ENCODE measurements at regions not wholly inside any gene's neighbourhood (a gene's known extent, or its start where the extent isn't known, plus 50 kb on each side); places are given as distances from the start of the nearest gene placed in this dataset.
"Not testable (repeated sequence)": the region's sequence is repeated elsewhere in the genome, so short reads cannot be mapped to it uniquely, and the experiment has no call there.

DNA sequence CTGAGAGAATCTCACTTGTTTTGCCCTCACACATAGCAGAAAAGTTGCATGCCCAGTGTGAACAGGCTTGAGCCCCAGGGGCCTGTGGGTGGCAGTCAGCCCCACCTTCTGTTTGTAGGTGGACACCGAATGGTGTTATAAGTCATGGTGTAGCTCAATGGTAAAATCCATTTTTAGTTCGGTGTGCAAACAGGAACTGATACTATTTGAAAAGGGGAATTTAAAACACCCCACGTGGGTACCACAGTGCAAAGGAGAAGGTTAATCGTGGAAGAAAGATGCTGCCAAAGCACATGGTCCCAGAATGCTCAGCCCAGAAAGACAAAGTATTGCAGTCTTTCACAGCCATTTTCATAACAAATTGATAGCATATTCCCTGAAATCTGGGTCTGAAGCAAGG lies 71.8 kb upstream of the GZMB start:
- H3K4me3 Mint-ChIP-seq = no peak overlapping the region
- ATAC-seq = peak; percentile 58
- H3K27me3 Mint-ChIP-seq = peaks cover 18% of the 10 kb centered on the region

DNA sequence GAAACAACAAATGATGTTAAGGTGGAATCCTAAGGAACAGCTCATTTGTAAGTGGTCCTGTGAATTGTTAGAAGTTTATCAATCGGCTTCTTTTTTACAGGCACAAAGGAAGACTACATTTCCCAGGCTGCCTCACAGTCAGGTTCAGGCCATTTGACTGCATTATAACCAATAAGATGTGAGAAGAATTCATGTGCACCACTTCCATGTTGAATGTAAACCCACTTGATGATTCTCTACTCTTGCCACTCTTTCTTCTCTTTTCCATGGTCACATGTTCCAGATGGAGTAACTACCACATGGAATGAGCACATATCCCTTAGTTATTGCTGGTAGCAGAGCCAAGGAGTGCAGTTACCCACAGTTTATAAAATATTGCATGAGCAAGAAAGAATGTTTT lies 67.1 kb upstream of the GZMB start:
- Mint-ChIP-seq H3K27ac (no peak overlapping the region), H3K4me1 (peaks cover 9% of the 10 kb centered on the region), H3K36me3 (ENCODE audit: low read depth) (no peaks in the 10 kb centered on the region), H3K27me3 (peaks cover 7% of the 10 kb centered on the region), H3K4me3 (no peak overlapping the region)
- no peaks in the 10 kb centered on the region for H3K9me3 ChIP-seq (ENCODE audit: control insufficient read depth, low read length, poor library complexity, severe bottlenecking)
- ATAC-seq (no peak), DNase-seq (no peak)

More for the DNA sequence above, 71.8 kb upstream of the GZMB start:
- H3K9me3 ChIP-seq (ENCODE audit: control insufficient read depth, low read length, poor library complexity, severe bottlenecking) = no peaks in the 10 kb centered on the region
- Mint-ChIP-seq H3K4me1 (peaks cover 5% of the 10 kb centered on the region), H3K36me3 (ENCODE audit: low read depth) (peaks cover 2% of the 10 kb centered on the region), H3K27ac (no peak overlapping the region)
- DNase-seq = no peak

DNA sequence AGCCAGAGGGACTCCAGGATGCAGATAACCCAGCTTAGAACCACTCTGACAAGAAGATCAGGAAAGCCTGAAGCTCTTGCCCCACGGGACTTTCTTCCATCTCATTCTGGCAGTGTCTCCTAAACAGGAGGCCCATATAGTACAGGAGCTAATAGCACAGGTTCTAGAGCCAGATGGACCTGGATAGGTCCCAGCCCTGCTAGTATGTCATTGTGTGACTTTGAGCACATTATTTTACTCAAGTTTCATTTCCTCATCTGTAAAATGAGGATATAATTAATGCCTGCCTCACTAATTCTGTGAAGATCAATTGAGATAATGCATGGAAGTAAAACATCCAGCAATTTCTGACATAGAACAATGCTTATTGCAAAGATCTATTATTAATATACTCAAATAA lies 66.5 kb upstream of the GZMB start:
- Mint-ChIP-seq H3K4me3 (no peak overlapping the region), H3K27me3 (peaks cover 7% of the 10 kb centered on the region), H3K4me1 (peaks cover 9% of the 10 kb centered on the region), H3K27ac (no peak overlapping the region), H3K36me3 (ENCODE audit: low read depth) (no peaks in the 10 kb centered on the region)
- no peaks in the 10 kb centered on the region for H3K9me3 ChIP-seq (ENCODE audit: control insufficient read depth, low read length, poor library complexity, severe bottlenecking)
- DNase-seq (no peak), ATAC-seq (no peak)

DNA sequence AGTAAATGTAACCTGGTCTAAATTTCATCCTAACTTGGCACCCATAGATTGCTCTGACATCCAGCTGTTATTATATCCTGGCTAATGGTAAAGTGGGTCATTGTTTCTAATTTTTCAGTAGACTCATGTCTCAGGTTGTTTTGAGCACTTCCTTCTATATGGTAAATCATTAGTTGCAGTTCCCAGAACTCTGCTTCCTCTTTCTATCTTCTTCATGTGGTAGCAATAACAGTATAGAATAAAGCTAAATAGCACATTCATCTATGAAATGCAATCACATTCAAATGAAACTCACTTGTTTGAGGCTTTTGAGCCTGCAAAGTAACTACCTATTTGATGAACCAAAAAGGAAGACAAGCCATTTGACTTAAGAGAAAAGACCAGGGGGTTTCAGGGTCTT lies 65.1 kb upstream of the GZMB start:
- ATAC-seq (no peak), DNase-seq (no peak)
- H3K4me3 Mint-ChIP-seq = no peak overlapping the region
- peaks cover 6% of the 10 kb centered on the region for H3K4me1 Mint-ChIP-seq
- H3K36me3 Mint-ChIP-seq (ENCODE audit: low read depth) = no peaks in the 10 kb centered on the region
- no peak overlapping the region for H3K27ac Mint-ChIP-seq
- H3K27me3 Mint-ChIP-seq = no peaks in the 10 kb centered on the region
- H3K9me3 ChIP-seq (ENCODE audit: control insufficient read depth, low read length, poor library complexity, severe bottlenecking) = no peaks in the 10 kb centered on the region

DNA sequence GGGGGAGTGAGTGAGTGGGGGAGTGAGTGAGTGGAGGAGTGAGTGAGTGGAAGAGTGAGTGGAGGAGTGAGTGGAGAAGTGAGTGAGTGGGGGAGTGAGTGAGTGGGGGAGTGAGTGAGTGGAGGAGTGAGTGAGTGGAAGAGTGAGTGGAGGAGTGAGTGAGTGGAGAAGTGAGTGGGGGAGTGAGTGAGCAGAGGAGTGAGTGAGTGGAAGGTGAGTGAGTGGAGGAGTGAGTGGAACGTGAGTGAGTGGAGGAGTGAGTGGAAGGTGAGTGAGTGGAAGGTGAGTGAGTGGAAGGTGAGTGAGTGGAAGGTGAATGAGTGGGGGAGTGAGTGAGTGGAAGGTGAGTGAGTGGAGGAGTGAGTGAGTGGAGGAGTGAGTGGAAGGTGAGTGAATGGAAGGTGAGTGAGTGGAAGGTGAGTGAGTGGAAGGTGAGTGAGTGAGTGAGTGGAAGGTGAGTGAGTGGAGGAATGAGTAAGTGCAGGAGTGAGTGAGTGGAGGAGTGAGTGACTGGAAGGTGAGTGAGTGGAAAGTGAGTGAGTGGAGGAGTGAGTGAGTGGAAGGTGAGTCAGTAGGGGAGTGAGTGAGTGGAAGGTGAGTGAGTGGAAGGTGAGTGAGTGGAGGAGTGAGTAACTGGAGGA lies 62.4 kb upstream of the GZMB start:
- H3K4me3 Mint-ChIP-seq; ATAC-seq; DNase-seq; H3K36me3 Mint-ChIP-seq (ENCODE audit: low read depth); H3K27ac Mint-ChIP-seq; H3K27me3 Mint-ChIP-seq; H3K9me3 ChIP-seq (ENCODE audit: control insufficient read depth, low read length, poor library complexity, severe bottlenecking): not testable (repeated sequence)
- H3K4me1 Mint-ChIP-seq = peaks cover 17% of the 10 kb centered on the region

DNA sequence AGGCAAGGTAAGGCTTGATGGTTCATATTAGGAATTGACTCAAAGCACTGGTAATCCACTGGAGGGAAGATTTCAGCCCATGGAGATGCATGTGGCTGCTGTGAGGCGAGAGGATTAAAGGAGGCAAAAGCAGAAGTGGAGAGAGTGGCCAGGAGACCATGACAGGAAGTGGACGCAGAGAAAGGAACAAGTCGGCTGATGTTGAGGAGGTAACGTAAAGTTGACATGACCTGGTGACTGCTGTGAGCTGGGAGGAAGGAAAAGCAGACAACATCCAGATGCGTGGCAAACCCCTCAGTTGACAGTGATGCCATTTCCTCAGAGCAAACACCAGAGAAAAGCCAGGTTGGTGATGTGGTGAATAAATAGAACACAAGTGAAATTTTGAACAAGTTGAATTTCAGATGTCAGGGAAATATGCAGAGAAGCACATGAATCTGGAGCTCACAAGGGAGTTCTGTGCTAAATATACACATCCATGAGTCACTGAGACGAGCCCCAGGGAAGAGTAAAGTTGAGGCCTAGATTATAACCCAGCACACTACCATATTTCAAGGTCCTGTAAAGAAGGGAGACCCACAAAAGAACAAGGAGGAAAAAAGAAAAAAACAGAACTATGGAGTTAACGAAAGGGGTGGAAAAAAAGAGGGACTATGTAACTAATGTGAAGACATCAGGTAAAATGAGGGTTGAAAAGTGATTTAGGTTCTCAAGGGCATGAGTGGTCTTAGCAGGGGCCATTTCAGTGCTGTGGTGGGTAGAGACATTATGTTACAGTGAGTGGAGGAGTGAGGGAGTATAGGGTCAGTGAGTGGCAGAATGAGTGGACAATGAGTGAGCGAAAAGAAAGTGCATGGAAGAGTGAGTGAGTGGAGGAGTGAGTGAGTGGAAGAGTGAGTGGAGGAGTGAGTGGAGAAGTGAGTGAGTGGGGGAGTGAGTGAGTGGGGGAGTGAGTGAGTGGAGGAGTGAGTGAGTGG lies 61.6 kb upstream of the GZMB start:
- Mint-ChIP-seq H3K36me3 (ENCODE audit: low read depth) (no peaks in the 10 kb centered on the region), H3K27me3 (no peaks in the 10 kb centered on the region), H3K4me1 (peaks cover 20% of the 10 kb centered on the region), H3K4me3 (no peak overlapping the region), H3K27ac (no peak overlapping the region)
- H3K9me3 ChIP-seq (ENCODE audit: control insufficient read depth, low read length, poor library complexity, severe bottlenecking) = no peaks in the 10 kb centered on the region
- ATAC-seq (peak; percentile 40), DNase-seq (no peak)

DNA sequence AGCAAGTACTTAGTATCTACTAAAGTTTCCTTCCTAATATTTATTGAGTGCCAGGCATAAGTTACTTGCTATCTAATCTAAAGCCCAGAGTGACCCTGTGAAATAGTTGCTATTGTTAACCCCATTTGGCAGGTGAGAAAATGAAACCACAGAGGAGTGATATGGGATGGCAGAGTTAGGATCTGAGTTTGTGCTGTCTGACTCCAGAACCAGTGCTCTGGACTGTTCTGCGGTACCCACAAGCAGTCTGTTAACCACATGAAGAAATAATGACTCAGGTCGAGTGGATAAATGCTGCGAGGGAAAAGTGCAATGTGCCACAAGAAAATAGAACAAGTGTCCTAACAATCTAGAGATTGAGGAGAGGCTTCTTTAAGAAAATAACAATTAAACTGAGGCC lies 60.7 kb upstream of the GZMB start:
- ATAC-seq = no peak

DNA sequence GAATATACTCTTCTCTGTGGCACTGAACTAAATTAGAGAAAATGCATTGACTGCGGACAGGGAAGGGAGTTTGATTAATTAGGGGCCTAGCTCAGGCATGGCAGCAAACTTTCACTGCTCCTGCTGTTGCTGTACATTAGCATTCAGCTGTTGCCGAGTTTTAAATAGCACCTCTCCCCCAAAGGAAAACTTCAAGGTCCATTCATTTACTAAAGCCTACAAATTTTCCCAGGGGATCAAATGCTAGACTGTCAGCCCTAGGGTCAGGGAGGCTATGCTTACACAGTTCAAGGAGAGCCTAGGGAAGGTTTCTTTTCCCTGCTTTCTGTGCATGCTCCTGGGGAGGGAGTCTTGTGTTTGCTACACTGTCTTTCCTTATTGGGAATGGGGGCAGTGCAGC lies 60.0 kb upstream of the GZMB start:
- Mint-ChIP-seq H3K4me3 (no peak overlapping the region), H3K36me3 (ENCODE audit: low read depth) (no peaks in the 10 kb centered on the region), H3K27me3 (peaks cover 7% of the 10 kb centered on the region), H3K27ac (peak overlapping the region; percentile 68), H3K4me1 (peaks cover 18% of the 10 kb centered on the region)
- DNase-seq (no peak), ATAC-seq (no peak)
- H3K9me3 ChIP-seq (ENCODE audit: control insufficient read depth, low read length, poor library complexity, severe bottlenecking) = no peaks in the 10 kb centered on the region

More for the DNA sequence above, 60.7 kb upstream of the GZMB start:
- peaks cover 4% of the 10 kb centered on the region for H3K27me3 Mint-ChIP-seq
- no peak overlapping the region for H3K4me3 Mint-ChIP-seq
- H3K27ac Mint-ChIP-seq = no peak overlapping the region
- no peaks in the 10 kb centered on the region for H3K36me3 Mint-ChIP-seq (ENCODE audit: low read depth)
- no peaks in the 10 kb centered on the region for H3K9me3 ChIP-seq (ENCODE audit: control insufficient read depth, low read length, poor library complexity, severe bottlenecking)
- H3K4me1 Mint-ChIP-seq = peaks cover 20% of the 10 kb centered on the region
- DNase-seq = no peak

DNA sequence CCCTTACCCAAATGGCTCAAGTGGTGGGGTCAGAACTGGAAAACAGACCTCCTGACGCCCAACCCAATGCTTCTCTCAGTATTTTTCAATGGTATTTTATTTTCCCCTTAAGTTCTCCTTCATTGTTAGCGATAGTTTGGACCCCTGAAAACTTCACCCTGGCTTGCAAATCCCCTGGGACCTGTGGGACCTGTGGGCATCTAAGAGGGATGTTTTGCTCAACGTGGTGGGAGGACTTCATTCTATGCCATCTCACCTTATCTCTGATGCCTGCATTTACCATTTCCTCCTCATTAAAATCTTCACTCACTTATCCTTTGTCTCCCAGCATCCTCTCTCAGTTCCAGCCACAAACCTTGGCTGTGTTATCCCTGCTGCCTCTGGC lies 59.4 kb upstream of the GZMB start:
- H3K9me3 ChIP-seq (ENCODE audit: control insufficient read depth, low read length, poor library complexity, severe bottlenecking) = no peaks in the 10 kb centered on the region
- Mint-ChIP-seq H3K27ac (peak overlapping the region; percentile 68), H3K4me3 (peak overlapping the region; percentile 21), H3K36me3 (ENCODE audit: low read depth) (no peaks in the 10 kb centered on the region), H3K4me1 (peaks cover 15% of the 10 kb centered on the region), H3K27me3 (peaks cover 11% of the 10 kb centered on the region)
- ATAC-seq (no peak), DNase-seq (no peak)

DNA sequence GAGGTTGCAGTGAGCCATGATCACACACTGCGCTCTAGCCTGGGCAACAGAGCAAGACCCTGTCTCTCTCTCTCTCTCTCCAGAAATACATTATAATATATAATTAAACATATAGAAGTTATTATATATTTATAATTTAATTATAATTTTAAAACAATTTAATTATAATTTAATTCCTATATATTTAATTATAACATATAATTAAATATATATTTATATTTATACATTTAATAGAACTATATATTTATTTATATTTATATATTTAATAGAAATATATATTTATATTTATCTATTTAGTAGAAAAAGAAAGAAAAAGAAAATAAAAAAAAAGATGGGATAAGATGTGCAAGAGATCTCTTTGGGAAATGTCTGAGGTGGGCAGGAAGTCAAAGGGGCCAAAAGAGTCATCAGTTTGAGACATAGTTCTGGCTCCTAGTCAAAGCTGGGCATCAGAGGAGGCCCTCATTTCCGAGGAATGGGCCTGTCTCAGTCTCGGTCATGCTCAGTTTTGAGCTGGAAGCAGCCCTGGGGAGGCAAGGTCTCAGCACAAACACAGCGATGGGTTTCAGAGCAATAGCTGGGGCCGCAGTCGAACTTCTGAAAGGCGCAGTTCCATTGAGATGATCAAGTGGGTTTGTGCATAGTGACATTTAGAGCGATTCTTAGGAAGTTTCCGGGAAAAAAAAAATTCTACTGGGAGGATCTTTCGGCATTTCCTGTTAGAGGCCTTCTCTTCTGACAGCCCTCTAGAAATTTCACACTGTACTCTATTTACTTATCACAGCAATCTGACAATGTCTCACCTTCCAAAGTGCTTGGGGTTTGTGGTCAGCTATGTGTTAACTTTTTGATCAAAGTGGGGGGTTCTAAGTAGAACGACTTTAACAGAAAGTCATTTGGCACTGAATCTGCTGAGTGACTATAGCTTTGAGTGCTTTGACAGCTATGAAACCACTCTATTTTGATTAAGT lies 58.7 kb upstream of the GZMB start:
- ATAC-seq = peak; percentile 90

DNA sequence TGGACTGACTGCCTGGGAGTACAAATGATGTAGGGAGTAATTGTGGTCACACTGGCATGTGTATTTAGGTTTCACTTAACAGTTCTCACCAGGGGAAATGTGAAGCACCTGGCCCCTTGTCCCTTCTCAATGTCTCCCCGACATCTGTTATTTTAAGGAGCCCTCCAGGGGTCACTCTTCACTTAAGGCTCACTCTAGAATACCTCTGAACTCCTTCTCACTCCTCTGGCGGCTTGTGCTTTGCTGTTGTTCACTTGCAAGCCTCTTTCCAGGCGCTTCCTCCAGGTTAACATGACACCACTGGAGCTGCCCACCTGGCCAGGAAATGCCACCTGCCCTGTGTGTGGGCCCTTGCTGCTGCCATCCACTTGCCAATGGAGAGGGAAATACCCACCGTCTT lies 56.5 kb upstream of the GZMB start:
- Mint-ChIP-seq H3K4me3 (no peak overlapping the region), H3K27ac (no peak overlapping the region), H3K27me3 (peaks cover 21% of the 10 kb centered on the region), H3K4me1 (peaks cover 18% of the 10 kb centered on the region), H3K36me3 (ENCODE audit: low read depth) (peaks cover under 1% of the 10 kb centered on the region)
- ATAC-seq = no peak
- H3K9me3 ChIP-seq (ENCODE audit: control insufficient read depth, low read length, poor library complexity, severe bottlenecking) = no peaks in the 10 kb centered on the region
- DNase-seq = no peak

More for the DNA sequence above, 58.7 kb upstream of the GZMB start:
- H3K4me3 Mint-ChIP-seq = peak overlapping the region; percentile 59
- no peaks in the 10 kb centered on the region for H3K9me3 ChIP-seq (ENCODE audit: control insufficient read depth, low read length, poor library complexity, severe bottlenecking)
- H3K27me3 Mint-ChIP-seq = peaks cover 11% of the 10 kb centered on the region
- H3K4me1 Mint-ChIP-seq = peaks cover 18% of the 10 kb centered on the region
- H3K27ac Mint-ChIP-seq = peak overlapping the region; percentile 68
- no peak for DNase-seq
- no peaks in the 10 kb centered on the region for H3K36me3 Mint-ChIP-seq (ENCODE audit: low read depth)

DNA sequence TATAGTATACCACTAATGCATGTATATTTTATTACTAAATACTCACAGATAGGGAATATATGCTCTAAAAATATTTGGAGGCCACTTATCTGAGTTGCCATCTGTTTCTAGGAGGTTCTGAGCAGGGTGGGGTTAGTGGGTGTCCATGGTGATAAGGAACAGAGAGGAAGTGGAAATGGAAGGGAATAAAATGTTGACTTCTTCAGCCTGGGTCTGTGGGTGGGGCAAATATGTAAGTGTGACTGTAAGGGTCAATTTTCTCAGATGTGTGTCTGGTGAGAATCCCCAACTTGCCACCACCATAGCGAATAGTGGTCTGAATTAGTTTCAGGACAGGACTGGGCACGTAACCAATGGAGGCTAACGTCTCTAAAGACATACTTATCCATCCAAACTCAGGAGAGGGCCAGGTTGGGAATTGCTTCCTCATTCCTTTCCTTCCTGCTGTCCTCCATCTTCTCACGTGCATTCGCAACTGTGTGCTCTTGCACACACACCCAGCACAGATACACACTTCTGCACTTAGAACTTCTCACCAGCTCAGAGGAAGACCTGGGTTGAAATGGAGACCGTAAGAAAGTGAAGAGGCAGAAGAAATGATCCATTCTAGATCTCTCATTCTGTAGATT lies 54.2 kb upstream of the GZMB start:
- Mint-ChIP-seq H3K4me1 (peaks cover 12% of the 10 kb centered on the region), H3K4me3 (no peak overlapping the region)
- no peak for ATAC-seq

More for the DNA sequence above, 54.2 kb upstream of the GZMB start:
- H3K27ac Mint-ChIP-seq = no peak overlapping the region
- peaks cover 28% of the 10 kb centered on the region for H3K27me3 Mint-ChIP-seq
- H3K9me3 ChIP-seq (ENCODE audit: control insufficient read depth, low read length, poor library complexity, severe bottlenecking) = no peaks in the 10 kb centered on the region
- H3K36me3 Mint-ChIP-seq (ENCODE audit: low read depth) = peaks cover 2% of the 10 kb centered on the region
- DNase-seq = no peak
